Tibial artery (tissue), 4 donors: ENCODE measurements at regions not wholly inside any gene's neighbourhood (a gene's known extent, or its start where the extent isn't known, plus 50 kb on each side); places are given as distances from the start of the nearest gene placed in this dataset.

Experiments
- DNase-seq, 2 donors: peaks; one replicate each; pipeline ENCODE4 v3.0.0-alpha.2; 2019
- H3K27ac ChIP-seq, 2 donors: fragments of 200-600 bp; sonication (generic) in 1 of 2; 1 replicate in 1 of 2; 2 replicates in 1 of 2; pipeline ENCODE4 v1.5.1; 2018 to 2019; ENCODE audit warnings: mild to moderate bottlenecking in 1 of 2
- H3K27me3 ChIP-seq, 2 donors: fragments of 200-600 bp; sonication (generic) in 1 of 2; one replicate each; pipeline versions ENCODE4 v1.5.1 to v1.6.0; 2016 to 2019
- H3K36me3 ChIP-seq, 3 donors: fragments of 200-600 bp; sonication (generic) in 2 of 3; one replicate each; pipeline ENCODE4 v1.5.1; 2016 to 2019; ENCODE audit warnings: mild to moderate bottlenecking in 2 of 3
- H3K4me1 ChIP-seq, 4 donors: fragments of 200-600 bp; sonication (generic) in 2 of 4; 1 replicate in 3 of 4; 2 replicates in 1 of 4; pipeline ENCODE4 v1.5.1; 2016 to 2019
- H3K4me3 ChIP-seq, 2 donors: fragments of 200-600 bp; sonication (generic) in 1 of 2; 1 replicate in 1 of 2; 2 replicates in 1 of 2; pipeline ENCODE4 v1.5.1; 2018 to 2019; ENCODE audit warnings: mild to moderate bottlenecking in 2 of 2
- H3K9me3 ChIP-seq, 3 donors: fragments of 200-600 bp; sonication (generic) in 1 of 3; one replicate each; pipeline ENCODE4 v1.5.1; 2016 to 2019
- intact Hi-C: fragments of 100-400 bp; cut with DNase I; formaldehyde crosslinking; loops from one replicate; pipeline ENCODE4 v1.15.0; 2023; ENCODE audit warnings: low total_unique reads
- TF ChIP-seq, protein P1 (sequence below), 2 experiments: fragments of 200-600 bp in 1 of 2; fragments of 450-650 bp in 1 of 2; IDR thresholded peaks; one replicate each; pipeline ENCODE4 v1.5.1; 2017 to 2019; ENCODE audit warnings: antibody characterized with exemption in 2 of 2, mild to moderate bottlenecking in 1 of 2, moderate library complexity in 1 of 2

DNA sequence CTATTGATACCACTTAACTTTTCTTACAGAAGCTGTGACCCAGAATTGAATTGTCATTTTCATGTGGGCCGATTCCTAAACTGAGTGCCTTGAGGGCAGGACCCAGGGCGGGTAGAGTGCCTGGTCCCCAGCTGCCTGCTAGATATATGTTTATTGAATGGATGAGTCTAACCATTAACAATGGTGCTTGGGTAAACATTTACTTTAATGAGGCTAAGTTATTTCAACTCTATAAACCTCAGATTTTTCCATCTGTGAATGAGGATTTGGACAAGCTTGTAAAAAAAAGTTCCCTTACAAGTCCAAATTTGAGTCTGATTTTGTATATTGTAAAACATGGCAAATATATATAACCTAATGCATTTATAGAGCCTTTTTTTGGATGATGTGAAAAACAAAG lies 181.8 kb upstream of the ELL2 start:
- no peak overlapping the region for H3K27ac ChIP-seq
- H3K9me3 ChIP-seq, result no peaks in the 10 kb centered on the region
- intact Hi-C loops, result no loop called here
- DNase-seq, result no peak
- peaks cover 0 to 24% (median 4%) of the 10 kb centered on the region in 4 donors for H3K4me1 ChIP-seq
- TF ChIP-seq, protein P1, sequence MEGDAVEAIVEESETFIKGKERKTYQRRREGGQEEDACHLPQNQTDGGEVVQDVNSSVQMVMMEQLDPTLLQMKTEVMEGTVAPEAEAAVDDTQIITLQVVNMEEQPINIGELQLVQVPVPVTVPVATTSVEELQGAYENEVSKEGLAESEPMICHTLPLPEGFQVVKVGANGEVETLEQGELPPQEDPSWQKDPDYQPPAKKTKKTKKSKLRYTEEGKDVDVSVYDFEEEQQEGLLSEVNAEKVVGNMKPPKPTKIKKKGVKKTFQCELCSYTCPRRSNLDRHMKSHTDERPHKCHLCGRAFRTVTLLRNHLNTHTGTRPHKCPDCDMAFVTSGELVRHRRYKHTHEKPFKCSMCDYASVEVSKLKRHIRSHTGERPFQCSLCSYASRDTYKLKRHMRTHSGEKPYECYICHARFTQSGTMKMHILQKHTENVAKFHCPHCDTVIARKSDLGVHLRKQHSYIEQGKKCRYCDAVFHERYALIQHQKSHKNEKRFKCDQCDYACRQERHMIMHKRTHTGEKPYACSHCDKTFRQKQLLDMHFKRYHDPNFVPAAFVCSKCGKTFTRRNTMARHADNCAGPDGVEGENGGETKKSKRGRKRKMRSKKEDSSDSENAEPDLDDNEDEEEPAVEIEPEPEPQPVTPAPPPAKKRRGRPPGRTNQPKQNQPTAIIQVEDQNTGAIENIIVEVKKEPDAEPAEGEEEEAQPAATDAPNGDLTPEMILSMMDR (IDR thresholded peaks at IDR 0.05), result no peak
- no peak overlapping the region for H3K4me3 ChIP-seq
- no peaks in the 10 kb centered on the region for H3K36me3 ChIP-seq
- no peaks in the 10 kb centered on the region for H3K27me3 ChIP-seq

GRCh38 chr5:96142786-96143434 lies 181.3 kb upstream of the ELL2 start:
- Histone ChIP-seq H3K4me1 (peaks cover 0 to 24% (median 4%) of the 10 kb centered on the region in 4 donors), H3K27ac (no peak overlapping the region), H3K4me3 (no peak overlapping the region), H3K27me3 (no peaks in the 10 kb centered on the region), H3K9me3 (no peaks in the 10 kb centered on the region), H3K36me3 (no peaks in the 10 kb centered on the region)
- TF ChIP-seq, protein P1 (IDR thresholded peaks at IDR 0.05), result no peak
- DNase-seq, result no peak
- intact Hi-C loops, result no loop called here

DNA sequence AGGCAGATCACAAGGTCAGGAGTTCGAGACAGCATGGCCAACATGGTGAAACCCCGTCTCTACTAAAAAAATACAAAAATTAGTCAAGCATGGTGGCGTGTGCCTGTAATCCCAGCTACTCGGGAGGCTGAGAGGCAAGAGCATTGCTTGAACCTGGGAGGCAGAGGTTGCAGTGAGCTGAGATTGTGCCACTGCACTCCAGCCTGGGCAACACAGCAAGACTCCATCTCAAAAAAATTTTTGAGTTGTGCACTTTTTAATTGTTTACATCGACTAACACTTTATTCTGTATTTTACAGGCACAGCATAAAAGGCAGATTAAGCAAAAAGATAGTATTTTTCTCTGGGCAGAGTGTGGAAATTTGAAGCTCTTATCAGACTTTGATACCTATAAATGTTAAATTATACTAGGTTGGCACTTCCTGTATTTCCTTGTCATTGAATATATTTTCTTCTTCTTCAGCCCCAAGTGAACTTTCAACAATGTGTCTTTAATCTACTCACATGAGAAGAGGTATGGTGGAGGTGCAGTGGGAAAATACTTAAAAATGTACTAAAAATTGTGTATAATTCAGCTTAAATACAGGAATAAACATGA lies 180.6 kb upstream of the ELL2 start:
- intact Hi-C loops, result no loop called here
- TF ChIP-seq, protein P1 (IDR thresholded peaks at IDR 0.05), result no peak

DNA sequence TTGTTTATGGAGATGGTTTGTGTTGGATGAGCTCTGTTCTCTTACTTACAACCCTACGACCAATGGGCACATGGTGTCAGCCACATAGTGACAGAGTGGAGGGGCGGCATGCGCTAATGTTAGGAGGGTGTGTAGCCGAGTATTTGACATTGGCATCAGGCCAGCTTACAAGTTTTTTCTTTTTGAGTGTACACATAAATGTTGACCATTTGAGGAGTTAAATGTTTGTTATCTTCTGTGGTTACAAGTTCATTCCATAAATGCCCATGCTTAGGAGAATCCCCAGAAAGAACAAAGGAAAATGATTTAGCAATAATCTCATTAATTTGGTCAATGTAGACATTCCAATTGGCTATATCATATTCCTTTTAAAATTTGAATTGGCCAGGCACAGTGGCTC lies 180.1 kb upstream of the ELL2 start:
- intact Hi-C loops, result no loop called here
- Histone ChIP-seq H3K27me3 (no peaks in the 10 kb centered on the region), H3K4me1 (peaks cover 0 to 24% (median 4%) of the 10 kb centered on the region in 4 donors), H3K9me3 (no peaks in the 10 kb centered on the region), H3K4me3 (no peak overlapping the region), H3K36me3 (no peaks in the 10 kb centered on the region), H3K27ac (no peak overlapping the region)
- TF ChIP-seq, protein P1 (IDR thresholded peaks at IDR 0.05), result no peak
- no peak for DNase-seq

More for the DNA sequence above, 180.6 kb upstream of the ELL2 start:
- Histone ChIP-seq H3K27me3 (no peaks in the 10 kb centered on the region), H3K9me3 (no peaks in the 10 kb centered on the region), H3K4me3 (no peak overlapping the region), H3K36me3 (no peaks in the 10 kb centered on the region), H3K27ac (no peak overlapping the region), H3K4me1 (peaks cover 0 to 24% (median 4%) of the 10 kb centered on the region in 4 donors)
- no peak for DNase-seq

DNA sequence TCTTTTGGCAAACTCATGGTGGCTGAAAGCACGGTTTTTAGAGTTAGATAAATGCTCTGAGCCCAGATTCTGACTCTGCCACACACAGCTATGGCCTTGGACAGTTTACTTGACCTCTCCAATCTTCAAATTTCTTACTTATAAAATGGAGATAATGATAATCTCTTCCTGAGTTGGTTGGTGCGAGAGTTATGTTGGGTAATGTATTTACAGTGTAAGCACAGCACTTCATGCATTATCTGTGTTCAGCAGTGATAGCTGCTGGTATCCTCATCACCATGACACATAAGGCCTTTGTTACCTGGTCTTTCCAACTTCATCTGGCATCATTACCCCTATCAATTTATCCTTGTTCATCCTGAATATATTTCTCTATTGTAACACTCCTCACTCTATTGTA lies 178.8 kb upstream of the ELL2 start:
- H3K27me3 ChIP-seq, result no peaks in the 10 kb centered on the region
- H3K9me3 ChIP-seq, result no peaks in the 10 kb centered on the region
- TF ChIP-seq, protein P1 (IDR thresholded peaks at IDR 0.05), result no peak
- DNase-seq, result no peak
- intact Hi-C loops, result no loop called here
- peaks cover 0 to 15% (median 4%) of the 10 kb centered on the region in 4 donors for H3K4me1 ChIP-seq
- H3K27ac ChIP-seq, result peak overlapping the region; percentile 44 to 62
- H3K4me3 ChIP-seq, result no peak overlapping the region
- no peaks in the 10 kb centered on the region for H3K36me3 ChIP-seq
